ENCODE measurements at regions not wholly inside any gene's neighbourhood (a gene's known extent, or its start where the extent isn't known, plus 50 kb on each side); places are given as distances from the start of the nearest gene placed in this dataset.

DNA sequence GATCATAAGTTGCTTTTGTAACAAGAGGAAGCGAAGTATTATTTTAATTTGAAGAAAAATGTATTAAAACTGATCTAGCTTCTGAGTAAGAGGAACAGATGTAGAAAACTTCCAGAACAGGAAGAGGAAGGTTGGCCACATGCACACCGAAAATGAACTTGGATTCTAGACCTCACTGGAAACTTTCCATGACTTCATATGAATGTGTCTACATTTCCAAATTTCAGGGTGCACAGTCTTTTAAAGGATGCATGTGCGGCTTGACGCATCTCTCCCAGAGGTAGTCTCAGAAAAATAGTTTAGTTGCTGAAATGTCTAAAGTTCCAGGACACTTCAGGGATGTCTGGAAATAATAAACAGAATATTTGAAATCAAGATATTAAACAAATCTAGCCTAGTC lies 275.1 kb upstream of the MYOCD start:
- TF ChIP-seq, protein P1, sequence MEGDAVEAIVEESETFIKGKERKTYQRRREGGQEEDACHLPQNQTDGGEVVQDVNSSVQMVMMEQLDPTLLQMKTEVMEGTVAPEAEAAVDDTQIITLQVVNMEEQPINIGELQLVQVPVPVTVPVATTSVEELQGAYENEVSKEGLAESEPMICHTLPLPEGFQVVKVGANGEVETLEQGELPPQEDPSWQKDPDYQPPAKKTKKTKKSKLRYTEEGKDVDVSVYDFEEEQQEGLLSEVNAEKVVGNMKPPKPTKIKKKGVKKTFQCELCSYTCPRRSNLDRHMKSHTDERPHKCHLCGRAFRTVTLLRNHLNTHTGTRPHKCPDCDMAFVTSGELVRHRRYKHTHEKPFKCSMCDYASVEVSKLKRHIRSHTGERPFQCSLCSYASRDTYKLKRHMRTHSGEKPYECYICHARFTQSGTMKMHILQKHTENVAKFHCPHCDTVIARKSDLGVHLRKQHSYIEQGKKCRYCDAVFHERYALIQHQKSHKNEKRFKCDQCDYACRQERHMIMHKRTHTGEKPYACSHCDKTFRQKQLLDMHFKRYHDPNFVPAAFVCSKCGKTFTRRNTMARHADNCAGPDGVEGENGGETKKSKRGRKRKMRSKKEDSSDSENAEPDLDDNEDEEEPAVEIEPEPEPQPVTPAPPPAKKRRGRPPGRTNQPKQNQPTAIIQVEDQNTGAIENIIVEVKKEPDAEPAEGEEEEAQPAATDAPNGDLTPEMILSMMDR (IDR thresholded peaks at IDR 0.05): no peak
- TF ChIP-seq, protein P2, sequence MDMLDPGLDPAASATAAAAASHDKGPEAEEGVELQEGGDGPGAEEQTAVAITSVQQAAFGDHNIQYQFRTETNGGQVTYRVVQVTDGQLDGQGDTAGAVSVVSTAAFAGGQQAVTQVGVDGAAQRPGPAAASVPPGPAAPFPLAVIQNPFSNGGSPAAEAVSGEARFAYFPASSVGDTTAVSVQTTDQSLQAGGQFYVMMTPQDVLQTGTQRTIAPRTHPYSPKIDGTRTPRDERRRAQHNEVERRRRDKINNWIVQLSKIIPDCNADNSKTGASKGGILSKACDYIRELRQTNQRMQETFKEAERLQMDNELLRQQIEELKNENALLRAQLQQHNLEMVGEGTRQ (IDR thresholded peaks at IDR 0.05; ENCODE audit: borderline replicate concordance, low read depth, low read length): no peak
- TF ChIP-seq, protein P3, sequence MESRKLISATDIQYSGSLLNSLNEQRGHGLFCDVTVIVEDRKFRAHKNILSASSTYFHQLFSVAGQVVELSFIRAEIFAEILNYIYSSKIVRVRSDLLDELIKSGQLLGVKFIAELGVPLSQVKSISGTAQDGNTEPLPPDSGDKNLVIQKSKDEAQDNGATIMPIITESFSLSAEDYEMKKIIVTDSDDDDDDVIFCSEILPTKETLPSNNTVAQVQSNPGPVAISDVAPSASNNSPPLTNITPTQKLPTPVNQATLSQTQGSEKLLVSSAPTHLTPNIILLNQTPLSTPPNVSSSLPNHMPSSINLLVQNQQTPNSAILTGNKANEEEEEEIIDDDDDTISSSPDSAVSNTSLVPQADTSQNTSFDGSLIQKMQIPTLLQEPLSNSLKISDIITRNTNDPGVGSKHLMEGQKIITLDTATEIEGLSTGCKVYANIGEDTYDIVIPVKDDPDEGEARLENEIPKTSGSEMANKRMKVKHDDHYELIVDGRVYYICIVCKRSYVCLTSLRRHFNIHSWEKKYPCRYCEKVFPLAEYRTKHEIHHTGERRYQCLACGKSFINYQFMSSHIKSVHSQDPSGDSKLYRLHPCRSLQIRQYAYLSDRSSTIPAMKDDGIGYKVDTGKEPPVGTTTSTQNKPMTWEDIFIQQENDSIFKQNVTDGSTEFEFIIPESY (IDR thresholded peaks at IDR 0.05; ENCODE audit: borderline replicate concordance, low read depth): no peak
- TF ChIP-seq POLR2AphosphoS5 (IDR thresholded peaks at IDR 0.05; ENCODE audit: low read depth, low read length) (no peak), FOSL2 (IDR thresholded peaks at IDR 0.05; ENCODE audit: borderline replicate concordance, low read depth) (no peak), EZH2phosphoT487 (IDR thresholded peaks at IDR 0.05; ENCODE audit: borderline replicate concordance, low read depth) (no peak), TCF12 (IDR thresholded peaks at IDR 0.05) (no peak)
- TF ChIP-seq, protein P4, sequence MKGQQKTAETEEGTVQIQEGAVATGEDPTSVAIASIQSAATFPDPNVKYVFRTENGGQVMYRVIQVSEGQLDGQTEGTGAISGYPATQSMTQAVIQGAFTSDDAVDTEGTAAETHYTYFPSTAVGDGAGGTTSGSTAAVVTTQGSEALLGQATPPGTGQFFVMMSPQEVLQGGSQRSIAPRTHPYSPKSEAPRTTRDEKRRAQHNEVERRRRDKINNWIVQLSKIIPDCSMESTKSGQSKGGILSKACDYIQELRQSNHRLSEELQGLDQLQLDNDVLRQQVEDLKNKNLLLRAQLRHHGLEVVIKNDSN (IDR thresholded peaks at IDR 0.05; ENCODE audit: borderline replicate concordance, low read depth): no peak
- TF ChIP-seq, protein P5, sequence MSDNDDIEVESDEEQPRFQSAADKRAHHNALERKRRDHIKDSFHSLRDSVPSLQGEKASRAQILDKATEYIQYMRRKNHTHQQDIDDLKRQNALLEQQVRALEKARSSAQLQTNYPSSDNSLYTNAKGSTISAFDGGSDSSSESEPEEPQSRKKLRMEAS (IDR thresholded peaks at IDR 0.05; ENCODE audit: low read depth): no peak

All from SK-N-SH (cell line).